ENCODE measurements at regions not wholly inside any gene's neighbourhood (a gene's known extent, or its start where the extent isn't known, plus 50 kb on each side); places are given as distances from the start of the nearest gene placed in this dataset.

DNA sequence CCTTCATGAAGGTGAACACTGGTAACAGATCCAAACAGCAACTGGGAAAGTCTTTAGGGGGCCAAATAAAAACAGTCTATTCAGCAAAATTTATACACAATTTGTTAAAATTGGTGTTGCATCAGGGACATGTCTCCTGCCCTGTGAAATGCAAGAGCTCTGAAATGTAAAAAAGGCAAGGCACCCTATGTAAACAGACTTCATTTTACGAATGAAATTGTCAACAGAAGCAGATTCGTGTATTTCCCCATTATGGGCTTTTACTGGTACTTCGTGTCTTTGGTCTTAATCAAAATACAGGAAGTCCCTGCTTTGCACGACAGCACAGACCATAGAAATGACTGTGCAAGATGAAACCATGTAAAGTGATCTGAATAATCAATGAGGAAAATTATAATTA lies 127.3 kb upstream of the THBS1 start:
- H3K4me3 ChIP-seq (ENCODE audit: low read depth, low read length) = no peak overlapping the region
- H3K4me1 ChIP-seq (ENCODE audit: insufficient read depth) = peaks cover 2% of the 10 kb centered on the region
- 60% methylated on average over 4 of the region's 4 CpGs for WGBS
- H3K36me3 ChIP-seq (ENCODE audit: insufficient read depth) = no peaks in the 10 kb centered on the region
- DNase-seq (ENCODE audit: extremely low spot score) = no peak
- H3K27ac ChIP-seq (ENCODE audit: low read depth) = no peak overlapping the region

DNA sequence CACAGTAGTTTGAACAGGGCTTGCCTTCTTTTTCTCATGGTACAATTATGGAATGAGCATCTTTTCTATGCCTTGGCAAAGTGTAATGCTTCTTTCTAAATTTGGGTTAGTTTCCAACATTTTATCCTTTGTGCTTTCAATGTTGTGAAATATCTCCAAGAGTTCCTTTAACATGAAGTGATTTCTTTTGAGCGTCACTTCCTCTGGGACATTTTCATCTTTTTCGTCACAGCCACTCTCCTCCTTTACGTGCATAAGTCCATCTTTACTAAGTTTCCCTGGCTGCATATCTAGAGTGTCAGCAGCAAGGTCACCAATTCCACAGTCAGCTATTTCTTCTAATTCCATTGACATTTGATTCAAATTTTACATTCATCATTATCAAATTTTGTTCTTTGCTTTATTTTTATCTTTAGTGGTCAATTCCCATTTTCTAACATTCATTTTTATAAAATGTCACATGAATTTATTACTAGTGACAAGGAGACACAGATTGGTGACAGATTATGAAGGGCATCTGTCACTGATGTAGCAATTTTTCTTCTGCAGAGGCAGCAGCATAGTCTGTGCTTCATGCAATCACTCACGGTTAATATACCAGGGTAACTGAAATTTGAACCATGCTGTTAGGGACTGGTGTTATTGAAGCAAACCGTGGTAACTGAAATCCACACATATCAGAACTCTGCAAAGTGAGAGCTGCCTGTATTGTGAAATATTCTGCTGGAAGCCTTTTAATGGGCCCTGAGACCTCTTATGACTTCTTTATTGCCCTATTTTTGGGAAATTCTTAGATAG lies 126.5 kb upstream of the THBS1 start:
- DNase-seq (ENCODE audit: extremely low spot score) = no peak
- H3K27ac ChIP-seq (ENCODE audit: low read depth) = no peak overlapping the region
- WGBS = 66% methylated on average over 5 of the region's 5 CpGs

DNA sequence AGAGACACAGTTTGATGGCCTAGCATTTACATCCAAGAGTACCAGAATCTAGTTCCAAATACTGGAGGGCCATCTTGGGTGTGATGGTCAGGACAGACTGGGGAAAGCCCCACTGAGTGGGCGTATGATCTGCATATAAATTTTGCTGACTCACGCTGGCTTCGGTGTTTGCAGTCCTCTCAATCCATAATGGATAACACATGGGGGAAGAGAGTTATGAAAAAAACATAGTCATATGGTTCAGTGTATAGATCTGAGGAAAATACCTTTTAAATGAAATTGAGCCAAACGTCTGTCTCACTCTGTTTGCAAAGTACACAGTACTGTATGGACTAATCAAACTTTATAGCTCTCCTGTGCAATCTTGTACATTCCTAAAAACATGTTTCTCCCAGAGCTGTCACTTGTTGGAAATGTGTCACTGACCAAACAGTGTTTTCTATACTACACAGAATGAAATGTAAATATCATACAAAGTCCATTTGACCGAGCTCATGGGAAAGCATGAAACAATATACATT lies 125.3 kb upstream of the THBS1 start:
- Histone ChIP-seq H3K4me3 (ENCODE audit: low read depth, low read length) (no peak overlapping the region), H3K36me3 (ENCODE audit: insufficient read depth) (no peaks in the 10 kb centered on the region), H3K4me1 (ENCODE audit: insufficient read depth) (peaks cover 2% of the 10 kb centered on the region), H3K27ac (ENCODE audit: low read depth) (no peak overlapping the region)
- DNase-seq (ENCODE audit: extremely low spot score) = no peak
- WGBS = 73% methylated on average over 5 of the region's 5 CpGs

More for the DNA sequence above, 126.5 kb upstream of the THBS1 start:
- Histone ChIP-seq H3K4me3 (ENCODE audit: low read depth, low read length) (no peak overlapping the region), H3K36me3 (ENCODE audit: insufficient read depth) (no peaks in the 10 kb centered on the region), H3K4me1 (ENCODE audit: insufficient read depth) (peaks cover 2% of the 10 kb centered on the region)

DNA sequence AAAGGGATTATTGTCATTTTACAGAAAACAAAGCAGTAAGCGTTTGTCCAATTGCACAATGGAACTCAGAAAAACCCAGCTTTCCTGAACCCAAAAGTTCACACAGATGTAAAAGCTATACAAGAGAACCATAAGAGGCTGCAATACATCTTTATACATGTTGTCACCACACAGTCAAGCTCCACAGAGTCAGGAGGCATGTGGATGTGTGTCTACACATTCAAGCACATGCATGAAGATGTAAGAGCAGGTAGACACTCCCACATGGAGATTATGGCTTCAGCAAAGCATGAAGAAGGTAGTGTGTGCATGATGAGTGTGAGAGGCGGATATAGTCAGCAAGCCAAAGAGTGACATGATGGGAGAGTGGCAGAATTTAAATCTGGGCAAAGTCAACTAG lies 124.7 kb upstream of the THBS1 start:
- H3K4me1 ChIP-seq (ENCODE audit: insufficient read depth) = peaks cover 2% of the 10 kb centered on the region
- whole genome bisulfite sequencing = 96% methylated on average over 2 of the region's 2 CpGs
- H3K4me3 ChIP-seq (ENCODE audit: low read depth, low read length) = no peak overlapping the region
- no peaks in the 10 kb centered on the region for H3K36me3 ChIP-seq (ENCODE audit: insufficient read depth)
- no peak overlapping the region for H3K27ac ChIP-seq (ENCODE audit: low read depth)
- no peak for DNase-seq (ENCODE audit: extremely low spot score)

DNA sequence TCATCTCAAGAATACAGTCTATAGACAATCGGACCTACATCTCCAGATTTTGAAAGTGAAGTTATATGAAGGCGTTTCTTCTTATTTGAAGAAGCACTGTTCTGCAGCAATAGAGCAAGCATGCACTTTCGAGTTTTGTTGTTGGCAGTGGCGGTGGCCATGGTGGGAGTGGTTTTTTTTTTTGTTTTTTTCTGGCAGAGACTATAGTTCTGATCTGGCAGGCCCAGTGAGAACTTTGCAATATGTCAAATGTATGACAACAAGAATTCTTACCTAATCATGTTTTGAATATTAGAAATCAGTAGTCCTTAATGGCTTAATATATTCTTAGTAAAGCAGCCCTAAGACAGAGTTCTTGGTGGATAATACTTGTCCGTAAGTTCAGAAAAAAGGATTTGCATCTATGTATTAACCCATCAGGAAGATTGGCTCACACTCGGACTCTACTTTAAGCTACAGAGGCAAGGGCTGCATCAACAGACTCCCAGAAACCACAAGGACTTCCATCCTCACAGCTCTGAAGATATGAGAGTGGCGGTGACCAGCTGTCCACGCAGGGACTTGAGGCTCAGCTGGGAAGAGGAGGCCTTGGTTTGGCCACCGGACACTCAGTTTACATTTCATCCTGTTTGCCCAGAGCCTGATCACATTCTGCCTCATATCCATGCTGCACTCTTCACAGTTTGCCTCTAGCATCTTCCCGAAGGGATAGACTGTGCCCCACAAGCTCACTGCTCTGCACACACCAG lies 124.1 kb upstream of the THBS1 start:
- Histone ChIP-seq H3K4me1 (ENCODE audit: insufficient read depth) (peaks cover 2% of the 10 kb centered on the region), H3K36me3 (ENCODE audit: insufficient read depth) (no peaks in the 10 kb centered on the region), H3K27ac (ENCODE audit: low read depth) (no peak overlapping the region), H3K4me3 (ENCODE audit: low read depth, low read length) (no peak overlapping the region)
- DNase-seq (ENCODE audit: extremely low spot score) = no peak
- WGBS = 84% methylated on average over 10 of the region's 10 CpGs

DNA sequence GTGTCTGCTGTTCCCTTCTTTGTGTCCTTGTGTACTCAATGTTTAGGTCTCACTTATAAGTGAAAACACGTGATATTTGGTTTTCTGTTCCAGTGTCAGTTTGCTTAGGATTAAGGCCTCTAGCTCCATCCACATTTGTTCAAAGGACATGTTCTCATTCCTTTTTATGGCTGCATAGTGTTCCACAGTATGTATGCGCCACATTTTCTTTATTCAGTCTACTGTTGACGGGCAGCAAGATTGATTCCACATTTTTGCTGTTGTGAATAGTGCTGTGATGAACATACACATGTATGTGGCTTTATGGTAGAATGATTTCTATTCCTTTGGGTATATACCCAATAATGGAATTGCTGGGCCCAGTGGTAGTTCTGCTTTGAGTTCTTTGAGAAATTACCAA lies 122.7 kb upstream of the THBS1 start:
- Histone ChIP-seq H3K27ac (ENCODE audit: low read depth) (no peak overlapping the region), H3K4me1 (ENCODE audit: insufficient read depth) (peaks cover 2% of the 10 kb centered on the region), H3K36me3 (ENCODE audit: insufficient read depth) (no peaks in the 10 kb centered on the region), H3K4me3 (ENCODE audit: low read depth, low read length) (no peak overlapping the region)
- WGBS = over 99% methylated on average over 3 of the region's 3 CpGs
- no peak for DNase-seq (ENCODE audit: extremely low spot score)

DNA sequence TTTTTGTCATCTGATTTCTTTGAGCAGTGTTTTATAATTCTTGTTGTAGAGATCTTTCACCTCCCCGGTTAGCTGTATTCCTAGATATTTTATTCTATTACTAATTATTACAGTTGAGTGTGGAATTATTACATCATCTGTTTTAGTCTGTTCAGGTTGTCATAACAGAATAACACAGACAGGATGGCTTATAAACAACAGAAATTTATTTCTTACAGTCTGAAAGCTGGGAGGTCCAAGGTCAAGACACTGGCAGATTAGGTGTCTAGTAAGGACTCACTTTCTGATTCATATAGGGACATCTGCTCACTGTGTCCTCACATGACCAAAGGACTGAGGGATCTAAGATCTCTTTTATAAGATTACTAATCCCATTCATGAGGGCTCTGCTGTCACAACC lies 121.3 kb upstream of the THBS1 start:
- 81% methylated on average over 1 of the region's 1 CpG for WGBS
- no peak for DNase-seq (ENCODE audit: extremely low spot score)
- Histone ChIP-seq H3K36me3 (ENCODE audit: insufficient read depth) (no peaks in the 10 kb centered on the region), H3K4me1 (ENCODE audit: insufficient read depth) (peaks cover 2% of the 10 kb centered on the region), H3K27ac (ENCODE audit: low read depth) (no peak overlapping the region), H3K4me3 (ENCODE audit: low read depth, low read length) (no peak overlapping the region)

DNA sequence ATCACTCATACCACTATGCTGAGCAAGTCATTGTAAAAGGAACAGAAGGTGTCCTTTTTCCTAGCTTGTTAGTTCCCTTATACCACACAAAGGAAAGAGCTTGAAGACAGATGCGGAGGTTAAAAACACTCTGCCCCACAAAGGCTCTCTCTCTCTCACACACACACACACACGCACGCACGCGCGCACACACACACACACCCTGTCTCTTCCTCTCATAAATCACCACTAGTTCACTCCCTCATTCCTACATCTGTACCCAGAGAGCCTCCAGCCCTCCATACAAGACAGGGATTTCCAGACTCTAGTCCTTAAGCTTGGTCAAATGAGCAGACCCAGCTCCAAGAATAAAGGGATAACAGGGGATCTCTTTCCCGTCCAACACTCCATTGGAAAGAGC lies 120.1 kb upstream of the THBS1 start:
- Histone ChIP-seq H3K36me3 (ENCODE audit: insufficient read depth) (no peaks in the 10 kb centered on the region), H3K4me3 (ENCODE audit: low read depth, low read length) (no peak overlapping the region), H3K27ac (ENCODE audit: low read depth) (no peak overlapping the region), H3K4me1 (ENCODE audit: insufficient read depth) (no peaks in the 10 kb centered on the region)
- WGBS = 96% methylated on average over 7 of the region's 7 CpGs
- no peak for DNase-seq (ENCODE audit: extremely low spot score)

DNA sequence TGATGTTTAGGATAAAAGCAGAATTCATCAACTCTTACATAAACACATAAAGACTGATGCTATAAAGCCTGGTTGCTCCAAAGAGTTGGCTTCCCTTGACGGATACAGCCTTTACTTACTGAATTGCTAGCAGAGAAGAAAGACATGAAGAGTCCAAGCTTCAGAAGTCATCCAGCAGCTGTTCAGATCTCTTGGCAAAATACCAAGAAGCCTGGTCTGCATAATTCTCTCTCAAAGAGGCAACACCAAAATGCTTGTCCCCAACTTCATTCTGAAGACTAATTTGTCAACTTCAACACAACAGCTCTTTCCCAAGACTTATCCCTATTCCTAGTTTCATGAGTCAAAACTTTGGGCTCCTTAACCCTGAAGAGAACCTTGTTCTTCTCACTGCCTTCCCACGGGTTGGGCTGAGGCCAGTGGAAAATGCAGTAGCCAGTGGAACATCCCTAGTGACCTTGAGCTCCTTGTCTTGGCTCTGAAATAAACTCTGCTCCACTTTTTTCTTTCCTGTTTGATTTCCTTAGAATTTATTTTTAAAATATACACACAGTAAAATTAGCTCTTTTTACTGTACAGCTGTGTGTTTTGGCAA lies 119.2 kb upstream of the THBS1 start:
- H3K4me1 ChIP-seq (ENCODE audit: insufficient read depth) = no peaks in the 10 kb centered on the region
- no peak overlapping the region for H3K27ac ChIP-seq (ENCODE audit: low read depth)
- no peak for DNase-seq (ENCODE audit: extremely low spot score)
- no peaks in the 10 kb centered on the region for H3K36me3 ChIP-seq (ENCODE audit: insufficient read depth)
- no peak overlapping the region for H3K4me3 ChIP-seq (ENCODE audit: low read depth, low read length)
- 49% methylated on average over 2 of the region's 2 CpGs for WGBS

DNA sequence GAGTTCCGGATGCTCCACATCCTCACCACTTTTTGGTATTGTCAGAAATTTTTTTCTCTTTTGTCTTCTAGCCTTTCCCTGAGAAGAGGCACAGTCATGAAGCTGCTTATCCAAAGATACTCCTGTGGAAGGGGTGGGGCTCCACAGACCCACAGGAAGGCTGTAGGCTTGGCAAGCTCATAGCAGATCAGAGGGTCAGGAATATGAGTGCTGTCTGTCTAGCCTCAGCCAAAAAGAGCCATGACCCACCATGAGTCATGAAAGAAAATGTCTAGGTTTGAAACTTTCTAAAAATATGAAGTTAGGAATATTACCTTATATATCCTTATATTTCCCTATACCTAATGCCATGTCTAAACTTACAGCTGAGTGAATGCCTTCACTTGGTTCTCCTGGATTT lies 118.2 kb upstream of the THBS1 start:
- no peak for DNase-seq (ENCODE audit: extremely low spot score)
- no peak overlapping the region for H3K27ac ChIP-seq (ENCODE audit: low read depth)
- WGBS = 95% methylated on average over 1 of the region's 1 CpG
- no peaks in the 10 kb centered on the region for H3K4me1 ChIP-seq (ENCODE audit: insufficient read depth)
- no peaks in the 10 kb centered on the region for H3K36me3 ChIP-seq (ENCODE audit: insufficient read depth)
- H3K4me3 ChIP-seq (ENCODE audit: low read depth, low read length) = no peak overlapping the region

DNA sequence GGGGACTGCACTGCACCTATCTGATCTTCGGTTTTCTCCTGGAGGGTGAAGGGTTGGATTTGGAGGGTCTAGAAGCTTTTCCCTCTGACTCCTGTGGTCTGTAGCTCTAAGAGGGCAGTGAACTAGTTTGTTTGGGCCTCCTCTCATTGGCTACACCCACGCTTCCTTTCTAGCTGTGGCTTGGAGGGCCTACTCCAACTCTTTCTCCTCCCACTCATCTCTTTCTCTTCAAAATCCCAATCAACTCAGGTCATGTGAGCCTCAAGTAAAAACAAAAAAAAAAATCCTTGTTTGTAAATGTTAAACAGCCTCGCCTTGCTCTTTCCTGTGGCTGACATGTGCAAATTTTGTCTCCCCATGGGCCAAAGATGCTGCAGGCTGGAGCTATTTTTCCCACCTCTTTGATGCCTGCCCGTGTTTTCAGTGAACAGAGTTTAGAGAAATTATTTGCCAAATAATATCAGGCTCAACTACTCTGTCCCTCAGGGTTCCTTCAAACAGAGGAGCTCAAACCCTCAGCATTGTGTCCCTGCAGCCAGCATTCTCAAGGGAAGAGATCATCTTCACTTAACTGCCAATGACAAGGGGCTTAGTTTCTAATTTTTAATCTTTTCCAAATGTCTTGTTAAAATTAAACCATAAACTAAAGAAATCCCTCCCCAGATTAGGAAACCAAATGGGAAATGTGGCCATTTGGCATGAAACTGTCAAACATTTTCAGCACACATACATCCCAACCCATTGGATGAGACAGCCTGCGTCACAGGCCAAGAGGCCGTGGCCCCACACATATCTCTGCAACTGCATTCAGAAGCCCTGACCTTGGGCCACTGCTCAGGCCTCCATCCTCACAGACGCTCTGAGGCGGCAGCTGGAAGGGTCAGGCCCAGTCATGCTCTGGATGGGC lies 114.8 kb upstream of the THBS1 start:
- 54% methylated on average over 8 of the region's 8 CpGs for WGBS
- Histone ChIP-seq H3K4me1 (ENCODE audit: insufficient read depth) (no peaks in the 10 kb centered on the region), H3K4me3 (ENCODE audit: low read depth, low read length) (no peak overlapping the region), H3K36me3 (ENCODE audit: insufficient read depth) (no peaks in the 10 kb centered on the region), H3K27ac (ENCODE audit: low read depth) (peak overlapping the region; percentile 4)
- DNase-seq (ENCODE audit: extremely low spot score) = no peak

DNA sequence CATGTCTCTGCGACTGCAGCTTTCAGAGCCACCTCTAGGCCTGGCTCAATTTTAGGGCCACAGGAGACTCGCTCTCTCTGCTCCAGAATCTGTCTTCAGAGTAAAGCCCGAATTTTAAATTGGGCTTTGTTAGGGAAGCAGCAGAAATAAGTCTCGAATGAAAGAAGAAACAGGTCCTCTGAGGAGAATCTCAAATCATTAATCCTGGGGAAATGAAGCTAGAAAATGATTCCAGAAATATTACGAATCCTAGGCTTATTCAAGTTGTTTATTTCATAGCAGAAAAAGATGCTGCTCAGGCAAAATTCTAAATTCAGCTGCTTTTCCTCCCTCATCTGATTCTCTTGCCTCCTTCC lies 114.2 kb upstream of the THBS1 start:
- Histone ChIP-seq H3K27ac (ENCODE audit: low read depth) (peak overlapping the region; percentile 73), H3K4me3 (ENCODE audit: low read depth, low read length) (no peak overlapping the region), H3K36me3 (ENCODE audit: insufficient read depth) (no peaks in the 10 kb centered on the region), H3K4me1 (ENCODE audit: insufficient read depth) (no peaks in the 10 kb centered on the region)
- DNase-seq (ENCODE audit: extremely low spot score) = no peak
- WGBS = 54% methylated on average over 5 of the region's 5 CpGs

DNA sequence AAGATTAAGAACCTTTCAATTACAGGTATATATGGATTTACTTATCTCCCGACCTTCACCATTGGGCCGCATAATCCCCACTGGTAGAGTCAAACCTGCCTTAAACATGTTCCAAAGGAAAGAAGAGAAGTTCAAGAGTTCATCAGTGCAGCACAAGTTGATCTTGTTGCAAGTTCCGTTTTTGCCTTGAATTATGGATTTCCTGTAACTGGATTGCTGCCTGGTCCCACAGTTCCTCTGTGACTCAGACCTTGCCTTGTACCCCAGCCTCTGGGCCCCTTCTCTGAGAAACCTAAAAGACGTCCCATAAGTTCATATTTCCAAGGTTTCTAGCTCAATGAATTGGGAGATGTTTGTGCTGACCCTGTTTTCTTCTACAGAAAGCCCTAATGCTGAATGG lies 112.5 kb upstream of the THBS1 start:
- Histone ChIP-seq H3K4me1 (ENCODE audit: insufficient read depth) (no peaks in the 10 kb centered on the region), H3K27ac (ENCODE audit: low read depth) (no peak overlapping the region), H3K36me3 (ENCODE audit: insufficient read depth) (no peaks in the 10 kb centered on the region), H3K4me3 (ENCODE audit: low read depth, low read length) (no peak overlapping the region)
- 82% methylated on average over 4 of the region's 4 CpGs for WGBS
- DNase-seq (ENCODE audit: extremely low spot score) = no peak

Data from urinary bladder (tissue), 3 donors.